Smooth muscle cell (in vitro differentiated cells): ENCODE measurements at regions not wholly inside any gene's neighbourhood (a gene's known extent, or its start where the extent isn't known, plus 50 kb on each side); places are given as distances from the start of the nearest gene placed in this dataset.

Experiments
- DNase-seq: peaks from one replicate; lab custom pipeline; 2025; ENCODE audit not compliant: unreplicated experiment; lab: John Stamatoyannopoulos, UW
- H2AFZ ChIP-seq: fragments of 200-600 bp; sonication (generic); 2 replicates; pipeline ENCODE4 v1.6.0; 2016; ENCODE audit warnings: antibody characterized with exemption, low read depth, mild to moderate bottlenecking
- H3F3A ChIP-seq: fragments of 200-600 bp; sonication (generic); 2 replicates; pipeline ENCODE4 v1.6.0; 2017; ENCODE audit warnings: antibody characterized with exemption, low read depth
- H3K27ac ChIP-seq: fragments of 200-600 bp; sonication (generic); 2 replicates; pipeline ENCODE4 v1.5.1; 2016; ENCODE audit warnings: low read depth, mild to moderate bottlenecking
- H3K27me3 ChIP-seq: fragments of 200-600 bp; sonication (generic); 2 replicates; pipeline ENCODE4 v1.6.1; 2016; ENCODE audit warnings: low read depth, mild to moderate bottlenecking
- H3K36me3 ChIP-seq: fragments of 200-600 bp; sonication (generic); 2 replicates; pipeline ENCODE4 v1.5.1; 2016; ENCODE audit warnings: low read depth
- H3K4me1 ChIP-seq: fragments of 200-600 bp; sonication (generic); 2 replicates; pipeline ENCODE4 v1.5.1; 2016; ENCODE audit warnings: low read depth
- H3K4me2 ChIP-seq: fragments of 200-600 bp; sonication (generic); 2 replicates; pipeline ENCODE4 v1.6.0; 2016; ENCODE audit warnings: mild to moderate bottlenecking
- H3K4me3 ChIP-seq: fragments of 200-600 bp; sonication (generic); 2 replicates; pipeline ENCODE4 v1.5.1; 2016; ENCODE audit warnings: mild to moderate bottlenecking
- H3K79me2 ChIP-seq: fragments of 200-600 bp; sonication (generic); 2 replicates; pipeline ENCODE4 v1.6.0; 2016; ENCODE audit warnings: low read depth, mild to moderate bottlenecking
- H3K9ac ChIP-seq: fragments of 200-600 bp; sonication (generic); 2 replicates; pipeline ENCODE4 v1.6.0; 2016; ENCODE audit warnings: low read depth
- H3K9me3 ChIP-seq: fragments of 200-600 bp; sonication (generic); replicated peaks from 2 replicates; pipeline ENCODE4 v1.5.1; 2016; ENCODE audit warnings: low read depth
- H4K20me1 ChIP-seq: fragments of 200-600 bp; sonication (generic); 2 replicates; pipeline ENCODE4 v1.6.0; 2016; ENCODE audit warnings: low read depth
- CTCF ChIP-seq: fragments of 200-600 bp; sonication (generic); IDR thresholded peaks from 2 replicates; pipeline ENCODE4 v1.5.1; 2017; ENCODE audit warnings: borderline replicate concordance, mild to moderate bottlenecking, antibody characterized with exemption; ENCODE audit not compliant: insufficient read depth, poor library complexity, severe bottlenecking
- WGBS: methylation state at CpG from one replicate; pipeline ENCODE4 v1.1.7; 2016; ENCODE audit warnings: low lambda C conversion rate; 5-methylcytosine and 5-hydroxymethylcytosine counted together

- WGBS, result 85% methylated on average over 6 of the region's 6 CpGs
- Histone ChIP-seq H3K79me2 (no peaks in the 10 kb centered on the region), H3K27me3 (no peaks in the 10 kb centered on the region), H3K4me1 (no peaks in the 10 kb centered on the region), H3K4me2 (no peak overlapping the region), H3K9me3 (no peaks in the 10 kb centered on the region), H3K36me3 (no peaks in the 10 kb centered on the region), H3K27ac (no peak overlapping the region), H2AFZ (no peak overlapping the region), H4K20me1 (no peaks in the 10 kb centered on the region), H3F3A (no peaks in the 10 kb centered on the region), H3K9ac (no peak overlapping the region), H3K4me3 (no peak overlapping the region)
- TF ChIP-seq CTCF, result no peak
- DNase-seq, result no peak
These were observed 126.3 kb upstream of the ZNF385D start for GRCh38 chr3:21877214-21877754.

- no peak for TF ChIP-seq CTCF
- Histone ChIP-seq H2AFZ (no peak overlapping the region), H3K9ac (no peak overlapping the region), H3K27ac (no peak overlapping the region), H3K9me3 (no peaks in the 10 kb centered on the region), H3K4me1 (no peaks in the 10 kb centered on the region), H3K4me3 (no peak overlapping the region), H3F3A (no peaks in the 10 kb centered on the region), H3K27me3 (no peaks in the 10 kb centered on the region), H4K20me1 (no peaks in the 10 kb centered on the region), H3K36me3 (no peaks in the 10 kb centered on the region), H3K4me2 (no peak overlapping the region), H3K79me2 (no peaks in the 10 kb centered on the region)
- WGBS, result 73% methylated on average over 7 of the region's 7 CpGs
- DNase-seq, result no peak
These were observed 128.3 kb upstream of the ZNF385D start for GRCh38 chr3:21879184-21879886.

- Histone ChIP-seq H3K4me2 (no peak overlapping the region), H3K4me3 (no peak overlapping the region), H4K20me1 (no peaks in the 10 kb centered on the region), H2AFZ (no peak overlapping the region), H3F3A (no peaks in the 10 kb centered on the region), H3K9me3 (no peaks in the 10 kb centered on the region), H3K27ac (no peak overlapping the region), H3K36me3 (no peaks in the 10 kb centered on the region), H3K9ac (no peak overlapping the region), H3K4me1 (peaks cover 9% of the 10 kb centered on the region), H3K79me2 (no peaks in the 10 kb centered on the region), H3K27me3 (no peaks in the 10 kb centered on the region)
- no peak for DNase-seq
- 96% methylated on average over 2 of the region's 2 CpGs for WGBS
- TF ChIP-seq CTCF, result no peak
These were observed 137.6 kb upstream of the ZNF385D start for GRCh38 chr3:21888656-21889055.

- no peaks in the 10 kb centered on the region for H3K9me3 ChIP-seq
- peaks cover 10% of the 10 kb centered on the region for H3K4me1 ChIP-seq
- H2AFZ ChIP-seq, result no peak overlapping the region
- H3K4me3 ChIP-seq, result no peak overlapping the region
- H3K79me2 ChIP-seq, result no peaks in the 10 kb centered on the region
- no peak overlapping the region for H3K4me2 ChIP-seq
- no peak for TF ChIP-seq CTCF
- H4K20me1 ChIP-seq, result no peaks in the 10 kb centered on the region
- no peak for DNase-seq
- WGBS, result 79% methylated on average over 2 of the region's 2 CpGs
- no peak overlapping the region for H3K27ac ChIP-seq
- H3F3A ChIP-seq, result no peaks in the 10 kb centered on the region
- no peaks in the 10 kb centered on the region for H3K27me3 ChIP-seq
- no peaks in the 10 kb centered on the region for H3K36me3 ChIP-seq
- H3K9ac ChIP-seq, result no peak overlapping the region
These were observed 138.2 kb upstream of the ZNF385D start for GRCh38 chr3:21889166-21889565.
